Gastrocnemius medialis (tissue), 4 donors: ENCODE measurements at regions not wholly inside any gene's neighbourhood (a gene's known extent, or its start where the extent isn't known, plus 50 kb on each side); places are given as distances from the start of the nearest gene placed in this dataset.

Experiments used
- ATAC-seq, 2 donors: fragments of 150-250 bp; one replicate each; pipeline ENCODE4 v1.9.1; 2016
- DNase-seq, 2 donors: peaks; one replicate each; pipeline ENCODE4 v3.0.0-alpha.2; 2019
- H3K27ac ChIP-seq, 4 donors: fragments of 200-600 bp; sonication (generic); 1 replicate in 1 of 4; 2 replicates in 3 of 4; pipeline ENCODE4 v1.5.1; 2016 to 2018; ENCODE audit warnings: mild to moderate bottlenecking in 2 of 4, moderate library complexity in 1 of 4
- H3K27me3 ChIP-seq, 3 donors: fragments of 200-600 bp; sonication (generic) in 2 of 3; 1 replicate in 1 of 3; 2 replicates in 2 of 3; pipeline versions ENCODE4 v1.5.1 to v1.6.0; 2016 to 2019; ENCODE audit warnings: mild to moderate bottlenecking in 1 of 3, moderate library complexity in 1 of 3
- H3K36me3 ChIP-seq, 2 donors: fragments of 200-600 bp; sonication (generic) in 1 of 2; one replicate each; pipeline ENCODE4 v1.5.1; 2017 to 2018
- H3K4me1 ChIP-seq, 2 donors: fragments of 200-600 bp; sonication (generic) in 1 of 2; one replicate each; pipeline ENCODE4 v1.5.1; 2016 to 2017; ENCODE audit warnings: mild to moderate bottlenecking in 2 of 2
- H3K4me3 ChIP-seq, 4 donors: fragments of 200-600 bp; sonication (generic) in 3 of 4; 1 replicate in 1 of 4; 2 replicates in 3 of 4; pipeline ENCODE4 v1.5.1; 2016 to 2019; ENCODE audit warnings: mild to moderate bottlenecking in 2 of 4
- H3K9me3 ChIP-seq, 3 donors: fragments of 200-600 bp; sonication (generic) in 2 of 3; 1 replicate in 1 of 3; 2 replicates in 2 of 3; pipeline ENCODE4 v1.5.1; 2016 to 2019
- POLR2A ChIP-seq, 2 donors: fragments of 450-650 bp; IDR thresholded peaks; one replicate each; pipeline ENCODE4 v1.6.1; 2017; ENCODE audit warnings: antibody characterized with exemption in 2 of 2, mild to moderate bottlenecking in 2 of 2, moderate library complexity in 2 of 2
- in situ Hi-C, 4 donors: fragments of 200-750 bp; cut with MboI; loops; one replicate each; pipeline versions ENCODE4 v1.15.0 to v1.8.0; 2017; ENCODE audit warnings: low sequenced_read_pairs in 4 of 4
- intact Hi-C: fragments of 100-400 bp; cut with DNase I; formaldehyde crosslinking; loops from one replicate; pipeline ENCODE4 v1.15.1; 2023; ENCODE audit warnings: low total_unique reads
- TF ChIP-seq, protein P1 (sequence below), 5 experiments: fragments of 450-650 bp in 3 of 5; fragments of 200-600 bp in 2 of 5; sonication (generic) in 2 of 5; IDR thresholded peaks in 4 of 5; conservative IDR thresholded peaks in 1 of 5; 1 replicate in 4 of 5; 2 replicates in 1 of 5; pipeline ENCODE4 v1.5.1; 2016 to 2019; ENCODE audit warnings: antibody characterized with exemption in 5 of 5, mild to moderate bottlenecking in 3 of 5, moderate library complexity in 3 of 5

DNA sequence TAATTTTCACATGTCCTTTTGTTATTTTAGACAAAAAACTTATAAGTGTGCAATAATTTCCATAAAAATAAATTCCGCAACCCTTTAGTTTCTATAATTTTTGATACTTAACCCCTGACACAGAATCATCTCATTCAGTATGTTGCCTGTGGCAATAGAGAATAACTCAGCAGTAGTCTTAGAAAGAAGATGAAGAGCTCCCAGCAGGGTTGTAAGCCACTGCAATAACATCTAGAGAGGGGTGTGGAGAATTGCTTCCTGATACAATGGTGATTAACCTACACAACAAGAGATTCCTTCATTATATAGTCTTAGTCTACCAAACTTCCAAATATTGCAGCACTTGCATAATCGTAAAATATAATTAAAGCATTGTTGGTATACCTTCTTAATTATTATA is 118.9 kb downstream of the TMX3 start:
- H3K4me3 ChIP-seq = no peak overlapping the region
- no peak for ATAC-seq
- intact Hi-C loops (no loop called here), in situ Hi-C loops (no loop called here)
- H3K27me3 ChIP-seq = no peaks in the 10 kb centered on the region
- no peaks in the 10 kb centered on the region for H3K9me3 ChIP-seq
- TF ChIP-seq, protein P1, sequence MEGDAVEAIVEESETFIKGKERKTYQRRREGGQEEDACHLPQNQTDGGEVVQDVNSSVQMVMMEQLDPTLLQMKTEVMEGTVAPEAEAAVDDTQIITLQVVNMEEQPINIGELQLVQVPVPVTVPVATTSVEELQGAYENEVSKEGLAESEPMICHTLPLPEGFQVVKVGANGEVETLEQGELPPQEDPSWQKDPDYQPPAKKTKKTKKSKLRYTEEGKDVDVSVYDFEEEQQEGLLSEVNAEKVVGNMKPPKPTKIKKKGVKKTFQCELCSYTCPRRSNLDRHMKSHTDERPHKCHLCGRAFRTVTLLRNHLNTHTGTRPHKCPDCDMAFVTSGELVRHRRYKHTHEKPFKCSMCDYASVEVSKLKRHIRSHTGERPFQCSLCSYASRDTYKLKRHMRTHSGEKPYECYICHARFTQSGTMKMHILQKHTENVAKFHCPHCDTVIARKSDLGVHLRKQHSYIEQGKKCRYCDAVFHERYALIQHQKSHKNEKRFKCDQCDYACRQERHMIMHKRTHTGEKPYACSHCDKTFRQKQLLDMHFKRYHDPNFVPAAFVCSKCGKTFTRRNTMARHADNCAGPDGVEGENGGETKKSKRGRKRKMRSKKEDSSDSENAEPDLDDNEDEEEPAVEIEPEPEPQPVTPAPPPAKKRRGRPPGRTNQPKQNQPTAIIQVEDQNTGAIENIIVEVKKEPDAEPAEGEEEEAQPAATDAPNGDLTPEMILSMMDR (IDR thresholded peaks at IDR 0.05 in 4 of 5, conservative IDR thresholded peaks at IDR 0.05 in 1 of 5) = no peak
- no peak for TF ChIP-seq POLR2A (IDR thresholded peaks at IDR 0.05)
- DNase-seq = no peak
- no peak overlapping the region for H3K27ac ChIP-seq
- no peaks in the 10 kb centered on the region for H3K4me1 ChIP-seq
- H3K36me3 ChIP-seq = no peaks in the 10 kb centered on the region

DNA sequence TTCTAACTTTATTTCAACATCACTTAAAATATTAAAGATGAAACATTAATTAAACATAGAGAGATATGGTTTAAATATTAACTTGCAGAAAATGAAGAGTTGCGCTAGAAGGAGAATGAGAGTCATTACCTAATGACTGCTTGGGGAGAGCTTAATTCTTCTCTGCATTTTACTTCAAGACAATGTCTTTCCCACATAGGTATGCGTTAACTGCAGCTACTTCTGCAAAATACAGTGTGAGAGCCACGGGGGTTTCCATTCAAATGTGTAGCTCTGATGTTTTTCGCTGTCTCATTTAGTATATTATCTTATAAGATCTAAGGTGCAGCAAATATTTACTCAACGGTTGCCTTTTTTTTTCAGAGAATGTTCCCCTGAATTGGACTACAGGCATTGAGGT is 126.7 kb downstream of the TMX3 start:
- no peak overlapping the region for H3K27ac ChIP-seq
- no peak for DNase-seq
- no peak overlapping the region for H3K4me3 ChIP-seq
- H3K9me3 ChIP-seq = no peaks in the 10 kb centered on the region
- TF ChIP-seq, protein P1 (IDR thresholded peaks at IDR 0.05 in 4 of 5, conservative IDR thresholded peaks at IDR 0.05 in 1 of 5) = no peak
- no peak for TF ChIP-seq POLR2A (IDR thresholded peaks at IDR 0.05)
- no peak for ATAC-seq
- H3K4me1 ChIP-seq = no peaks in the 10 kb centered on the region
- intact Hi-C loops = no loop called here
- in situ Hi-C loops = no loop called here
- no peaks in the 10 kb centered on the region for H3K27me3 ChIP-seq
- no peaks in the 10 kb centered on the region for H3K36me3 ChIP-seq

DNA sequence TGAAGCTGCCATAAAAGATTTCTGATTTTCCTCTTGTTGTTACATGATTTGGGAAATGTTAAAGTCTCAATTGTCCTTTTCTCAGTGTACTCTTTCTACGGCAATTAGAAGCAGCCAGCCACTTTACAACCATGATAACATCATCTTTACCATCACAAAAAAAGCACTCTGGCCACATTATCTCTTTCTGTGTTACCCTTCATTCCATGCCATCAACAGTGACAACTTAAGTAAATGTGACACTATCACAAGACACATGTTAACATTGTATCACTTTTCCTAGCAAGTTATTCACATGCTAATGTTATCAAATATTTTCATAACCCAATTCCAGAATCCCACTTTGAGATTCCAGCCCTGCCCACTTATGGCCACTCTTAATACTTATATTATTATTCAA is 131.2 kb downstream of the TMX3 start:
- H3K9me3 ChIP-seq = no peaks in the 10 kb centered on the region
- no peak for DNase-seq
- H3K27ac ChIP-seq = no peak overlapping the region
- intact Hi-C loops = no loop called here
- TF ChIP-seq, protein P1 (IDR thresholded peaks at IDR 0.05 in 4 of 5, conservative IDR thresholded peaks at IDR 0.05 in 1 of 5) = no peak
- TF ChIP-seq POLR2A (IDR thresholded peaks at IDR 0.05) = no peak
- H3K4me1 ChIP-seq = no peaks in the 10 kb centered on the region
- in situ Hi-C loops = no loop called here
- H3K27me3 ChIP-seq = no peaks in the 10 kb centered on the region
- no peak for ATAC-seq
- H3K36me3 ChIP-seq = no peaks in the 10 kb centered on the region
- H3K4me3 ChIP-seq = no peak overlapping the region

DNA sequence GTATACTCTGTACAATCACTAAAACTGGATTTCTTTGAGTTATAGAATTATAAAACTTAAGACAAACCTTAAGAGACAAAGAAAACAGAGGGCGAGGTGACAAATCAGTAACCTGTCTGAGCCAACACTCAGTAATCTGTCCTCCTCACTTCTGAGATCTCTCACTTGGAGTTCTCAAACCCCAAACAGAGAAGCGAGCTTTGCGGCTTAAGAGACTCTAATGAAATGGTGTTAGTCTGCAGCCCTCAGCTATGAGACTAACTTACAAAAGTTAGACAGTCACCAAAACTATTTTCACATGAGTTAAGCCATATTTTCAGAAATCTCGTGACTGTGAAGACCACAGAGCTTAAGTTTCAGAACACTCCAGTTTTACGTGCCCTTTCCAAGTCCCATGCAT is 140.6 kb downstream of the TMX3 start:
- in situ Hi-C loops = no loop called here
- intact Hi-C loops = no loop called here
- no peak for ATAC-seq
- TF ChIP-seq, protein P1 (IDR thresholded peaks at IDR 0.05 in 4 of 5, conservative IDR thresholded peaks at IDR 0.05 in 1 of 5) = no peak
- TF ChIP-seq POLR2A (IDR thresholded peaks at IDR 0.05) = no peak
- no peak overlapping the region for H3K4me3 ChIP-seq
- H3K9me3 ChIP-seq = no peaks in the 10 kb centered on the region
- H3K27ac ChIP-seq = no peak overlapping the region
- H3K4me1 ChIP-seq = no peaks in the 10 kb centered on the region
- H3K27me3 ChIP-seq = no peaks in the 10 kb centered on the region
- H3K36me3 ChIP-seq = no peaks in the 10 kb centered on the region
- DNase-seq = no peak

DNA sequence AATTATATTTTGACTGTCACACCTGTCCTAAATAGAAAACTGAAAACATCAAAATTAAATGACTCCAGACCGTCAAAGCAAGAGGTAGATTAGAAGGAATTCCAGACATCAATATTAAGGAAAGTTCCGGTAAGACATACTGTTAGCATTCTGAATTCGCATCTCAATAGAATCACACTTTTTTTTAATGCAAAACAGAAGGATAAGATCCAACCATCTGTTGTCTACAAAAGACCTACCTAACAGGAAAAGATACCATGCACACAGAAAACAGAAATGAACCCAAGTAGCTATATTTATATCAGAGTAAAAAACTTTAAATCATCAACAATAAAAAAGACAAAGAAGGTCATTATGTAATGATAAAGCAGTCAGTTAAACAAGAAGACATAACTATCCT is 145.0 kb downstream of the TMX3 start:
- Histone ChIP-seq H3K27ac (no peak overlapping the region), H3K4me3 (no peak overlapping the region), H3K9me3 (no peaks in the 10 kb centered on the region), H3K27me3 (no peaks in the 10 kb centered on the region), H3K4me1 (no peaks in the 10 kb centered on the region), H3K36me3 (no peaks in the 10 kb centered on the region)
- intact Hi-C loops = no loop called here
- in situ Hi-C loops = no loop called here
- DNase-seq (no peak), ATAC-seq (no peak)
- TF ChIP-seq POLR2A (IDR thresholded peaks at IDR 0.05) = no peak
- TF ChIP-seq, protein P1 (IDR thresholded peaks at IDR 0.05 in 4 of 5, conservative IDR thresholded peaks at IDR 0.05 in 1 of 5) = no peak
